DND-41 (cell line): ENCODE measurements at regions not wholly inside any gene's neighbourhood (a gene's known extent, or its start where the extent isn't known, plus 50 kb on each side); places are given as distances from the start of the nearest gene placed in this dataset.

ENCODE experiments used
- CTCF ChIP-seq: IDR thresholded peaks from 2 replicates; pipeline ENCODE4 v1.5.1; 2012; ENCODE audit warnings: borderline replicate concordance, low read length, moderate library complexity, mild to moderate bottlenecking; ENCODE audit not compliant: poor library complexity, severe bottlenecking; ENCODE audit errors: extremely low read depth
- EZH2 ChIP-seq: IDR thresholded peaks from 3 replicates; pipeline ENCODE4 v1.6.1; 2012; ENCODE audit warnings: borderline replicate concordance, low read depth, mild to moderate bottlenecking, moderate library complexity, low read length, inconsistent platforms; ENCODE audit not compliant: severe bottlenecking

- TF ChIP-seq EZH2 (no peak), CTCF (no peak)
Observed at GRCh38 chr2:8465560-8465959, 216.3 kb upstream of the ID2 start.
